ENCODE measurements at regions not wholly inside any gene's neighbourhood (a gene's known extent, or its start where the extent isn't known, plus 50 kb on each side); places are given as distances from the start of the nearest gene placed in this dataset.

DNA sequence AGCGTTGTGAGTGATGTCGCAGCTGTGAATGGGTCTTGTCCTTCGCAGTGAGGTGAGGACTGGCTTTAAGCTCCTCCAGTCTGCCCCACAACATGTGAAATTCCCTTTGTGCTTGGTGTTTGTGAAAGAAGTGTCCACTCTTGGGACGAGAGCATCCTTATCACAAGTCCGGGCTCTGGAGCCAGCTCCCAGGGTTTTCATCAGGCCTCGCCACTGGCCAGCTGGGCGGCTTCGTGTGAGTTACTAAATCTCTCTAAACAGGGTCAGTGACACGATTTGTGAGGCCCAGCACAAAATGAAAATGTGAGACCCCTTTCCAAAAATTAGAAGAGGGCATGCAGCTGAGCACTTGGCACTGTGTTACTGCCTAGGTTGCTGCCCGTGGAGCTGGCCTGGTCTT lies 115.9 kb downstream of the VAPA start:
- no peak overlapping the region for H3K4me3 ChIP-seq (ENCODE audit: low read depth, low read length)

DNA sequence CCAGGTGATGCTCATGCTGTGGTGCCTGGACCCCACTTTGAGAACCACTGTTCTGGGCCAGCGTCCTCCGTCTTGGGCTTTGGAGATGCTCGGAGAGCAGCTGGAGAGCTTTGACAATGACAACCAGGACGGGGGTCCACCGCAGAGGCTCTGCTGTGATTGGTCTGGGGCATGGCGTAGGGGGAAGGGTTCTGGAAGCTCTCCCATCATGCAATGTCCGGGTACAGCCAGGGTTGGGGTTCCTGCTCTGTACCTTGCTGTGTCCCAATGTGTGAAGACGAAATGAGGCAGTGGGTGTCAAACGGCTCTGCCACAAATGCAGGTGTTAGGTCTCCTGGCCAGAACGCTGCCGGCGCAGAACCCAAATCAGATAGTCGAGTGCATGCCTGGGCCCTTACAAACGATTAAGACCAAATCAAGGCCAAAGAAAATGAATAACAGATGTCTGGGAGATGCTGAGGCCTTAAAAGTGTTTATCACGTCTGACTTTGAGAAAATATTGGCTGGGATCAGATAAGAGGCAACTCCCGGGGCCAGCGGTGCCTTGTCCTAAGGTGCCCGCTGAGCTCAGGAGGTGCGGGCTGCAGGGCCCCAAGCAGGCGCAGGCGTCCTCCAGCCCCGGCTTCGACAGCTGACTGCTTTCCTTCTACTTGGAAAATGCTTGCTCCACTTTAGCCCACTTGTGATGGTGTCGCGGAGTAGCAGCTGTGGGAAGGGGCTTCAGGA lies 117.2 kb downstream of the VAPA start:
- Histone ChIP-seq H3K36me3 (ENCODE audit: control insufficient read depth in 2 of 2, insufficient read depth in 1 of 2, low read length in 2 of 2) (no peaks in the 10 kb centered on the region), H3K9me3 (ENCODE audit: control insufficient read depth, insufficient read depth, low read depth, low read length) (no peaks in the 10 kb centered on the region), H3K4me3 (ENCODE audit: low read depth, low read length) (no peak overlapping the region), H3K27ac (ENCODE audit: extremely low read depth, low read depth, low read length) (no peak overlapping the region), H3K4me1 (ENCODE audit: control insufficient read depth, insufficient read depth, low read length) (peaks cover 8% of the 10 kb centered on the region; the same call in 1 of the 2 replicates)
- POLR2A ChIA-PET, result no interaction called here
- CTCF ChIA-PET, result interaction anchor here (1.0 kb wide), 1 partner anchor 18 kb away, joined by 3 read pairs; no protein-coding TSS in a partner anchor
- TF ChIP-seq ZNF112 (tag by site-specific recombination; IDR thresholded peaks at IDR 0.05) (no peak), IKZF3 (tag by site-specific recombination; IDR thresholded peaks at IDR 0.05) (no peak), ZNF174 (tag by site-specific recombination; IDR thresholded peaks at IDR 0.05) (no peak), ZNF560 (tag by site-specific recombination; IDR thresholded peaks at IDR 0.05; ENCODE audit: borderline replicate concordance) (no peak), ZNF394 (tag by site-specific recombination; IDR thresholded peaks at IDR 0.05; ENCODE audit: borderline replicate concordance) (no peak), ZNF660 (tag by site-specific recombination; IDR thresholded peaks at IDR 0.05) (no peak), ZBTB1 (tag by site-specific recombination; IDR thresholded peaks at IDR 0.05) (no peak)
- TF ChIP-seq, protein P1, sequence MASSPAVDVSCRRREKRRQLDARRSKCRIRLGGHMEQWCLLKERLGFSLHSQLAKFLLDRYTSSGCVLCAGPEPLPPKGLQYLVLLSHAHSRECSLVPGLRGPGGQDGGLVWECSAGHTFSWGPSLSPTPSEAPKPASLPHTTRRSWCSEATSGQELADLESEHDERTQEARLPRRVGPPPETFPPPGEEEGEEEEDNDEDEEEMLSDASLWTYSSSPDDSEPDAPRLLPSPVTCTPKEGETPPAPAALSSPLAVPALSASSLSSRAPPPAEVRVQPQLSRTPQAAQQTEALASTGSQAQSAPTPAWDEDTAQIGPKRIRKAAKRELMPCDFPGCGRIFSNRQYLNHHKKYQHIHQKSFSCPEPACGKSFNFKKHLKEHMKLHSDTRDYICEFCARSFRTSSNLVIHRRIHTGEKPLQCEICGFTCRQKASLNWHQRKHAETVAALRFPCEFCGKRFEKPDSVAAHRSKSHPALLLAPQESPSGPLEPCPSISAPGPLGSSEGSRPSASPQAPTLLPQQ (tag by site-specific recombination; IDR thresholded peaks at IDR 0.05), result no peak
- TF ChIP-seq, protein P2, sequence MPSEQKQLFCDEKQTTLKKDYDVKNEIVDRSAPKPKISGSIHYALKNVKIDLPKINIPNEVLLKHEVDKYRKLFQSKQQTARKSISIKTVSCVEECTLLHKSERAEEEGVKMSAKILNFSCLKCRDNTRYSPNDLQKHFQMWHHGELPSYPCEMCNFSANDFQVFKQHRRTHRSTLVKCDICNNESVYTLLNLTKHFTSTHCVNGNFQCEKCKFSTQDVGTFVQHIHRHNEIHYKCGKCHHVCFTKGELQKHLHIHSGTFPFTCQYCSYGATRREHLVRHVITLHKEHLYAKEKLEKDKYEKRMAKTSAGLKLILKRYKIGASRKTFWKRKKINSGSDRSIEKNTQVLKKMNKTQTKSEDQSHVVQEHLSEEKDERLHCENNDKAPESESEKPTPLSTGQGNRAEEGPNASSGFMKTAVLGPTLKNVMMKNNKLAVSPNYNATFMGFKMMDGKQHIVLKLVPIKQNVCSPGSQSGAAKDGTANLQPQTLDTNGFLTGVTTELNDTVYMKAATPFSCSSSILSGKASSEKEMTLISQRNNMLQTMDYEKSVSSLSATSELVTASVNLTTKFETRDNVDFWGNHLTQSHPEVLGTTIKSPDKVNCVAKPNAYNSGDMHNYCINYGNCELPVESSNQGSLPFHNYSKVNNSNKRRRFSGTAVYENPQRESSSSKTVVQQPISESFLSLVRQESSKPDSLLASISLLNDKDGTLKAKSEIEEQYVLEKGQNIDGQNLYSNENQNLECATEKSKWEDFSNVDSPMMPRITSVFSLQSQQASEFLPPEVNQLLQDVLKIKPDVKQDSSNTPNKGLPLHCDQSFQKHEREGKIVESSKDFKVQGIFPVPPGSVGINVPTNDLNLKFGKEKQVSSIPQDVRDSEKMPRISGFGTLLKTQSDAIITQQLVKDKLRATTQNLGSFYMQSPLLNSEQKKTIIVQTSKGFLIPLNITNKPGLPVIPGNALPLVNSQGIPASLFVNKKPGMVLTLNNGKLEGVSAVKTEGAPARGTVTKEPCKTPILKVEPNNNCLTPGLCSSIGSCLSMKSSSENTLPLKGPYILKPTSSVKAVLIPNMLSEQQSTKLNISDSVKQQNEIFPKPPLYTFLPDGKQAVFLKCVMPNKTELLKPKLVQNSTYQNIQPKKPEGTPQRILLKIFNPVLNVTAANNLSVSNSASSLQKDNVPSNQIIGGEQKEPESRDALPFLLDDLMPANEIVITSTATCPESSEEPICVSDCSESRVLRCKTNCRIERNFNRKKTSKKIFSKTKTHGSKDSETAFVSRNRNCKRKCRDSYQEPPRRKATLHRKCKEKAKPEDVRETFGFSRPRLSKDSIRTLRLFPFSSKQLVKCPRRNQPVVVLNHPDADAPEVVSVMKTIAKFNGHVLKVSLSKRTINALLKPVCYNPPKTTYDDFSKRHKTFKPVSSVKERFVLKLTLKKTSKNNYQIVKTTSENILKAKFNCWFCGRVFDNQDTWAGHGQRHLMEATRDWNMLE (tag by site-specific recombination; conservative IDR thresholded peaks at IDR 0.05; ENCODE audit: low read depth), result no peak
- TF ChIP-seq, protein P3, sequence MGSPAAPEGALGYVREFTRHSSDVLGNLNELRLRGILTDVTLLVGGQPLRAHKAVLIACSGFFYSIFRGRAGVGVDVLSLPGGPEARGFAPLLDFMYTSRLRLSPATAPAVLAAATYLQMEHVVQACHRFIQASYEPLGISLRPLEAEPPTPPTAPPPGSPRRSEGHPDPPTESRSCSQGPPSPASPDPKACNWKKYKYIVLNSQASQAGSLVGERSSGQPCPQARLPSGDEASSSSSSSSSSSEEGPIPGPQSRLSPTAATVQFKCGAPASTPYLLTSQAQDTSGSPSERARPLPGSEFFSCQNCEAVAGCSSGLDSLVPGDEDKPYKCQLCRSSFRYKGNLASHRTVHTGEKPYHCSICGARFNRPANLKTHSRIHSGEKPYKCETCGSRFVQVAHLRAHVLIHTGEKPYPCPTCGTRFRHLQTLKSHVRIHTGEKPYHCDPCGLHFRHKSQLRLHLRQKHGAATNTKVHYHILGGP (tag by site-specific recombination; IDR thresholded peaks at IDR 0.05), result no peak

More for the DNA sequence above, 115.9 kb downstream of the VAPA start:
- ChIA-PET POLR2A (no interaction called here), CTCF (interaction anchor here (0.6 to 1.0 kb wide), 2 partner anchors 17 to 97 kb away, joined by 3 read pairs; no protein-coding TSS in a partner anchor)
- Histone ChIP-seq H3K4me1 (ENCODE audit: control insufficient read depth, insufficient read depth, low read length) (peaks cover 2% of the 10 kb centered on the region; the same call in 1 of the 2 replicates), H3K36me3 (ENCODE audit: control insufficient read depth in 2 of 2, insufficient read depth in 1 of 2, low read length in 2 of 2) (no peaks in the 10 kb centered on the region), H3K9me3 (ENCODE audit: control insufficient read depth, insufficient read depth, low read depth, low read length) (no peaks in the 10 kb centered on the region), H3K27ac (ENCODE audit: extremely low read depth, low read depth, low read length) (no peak overlapping the region)
- TF ChIP-seq ZNF561 (tag by site-specific recombination; IDR thresholded peaks at IDR 0.05; ENCODE audit: borderline replicate concordance) (no peak), ZNF530 (tag by site-specific recombination; IDR thresholded peaks at IDR 0.05; ENCODE audit: low read depth) (no peak), GLIS2 (tag by site-specific recombination; IDR thresholded peaks at IDR 0.05) (no peak), ZSCAN23 (tag by site-specific recombination; IDR thresholded peaks at IDR 0.05) (no peak), MYNN (tag by site-specific recombination; IDR thresholded peaks at IDR 0.05; ENCODE audit: borderline replicate concordance) (no peak), ZNF791 (tag by site-specific recombination; IDR thresholded peaks at IDR 0.05) (no peak), ZFP69B (tag by site-specific recombination; IDR thresholded peaks at IDR 0.05) (no peak), SP2 (tag by site-specific recombination; IDR thresholded peaks at IDR 0.05) (no peak), ZNF214 (tag by site-specific recombination; IDR thresholded peaks at IDR 0.05; ENCODE audit: borderline replicate concordance) (no peak), TRIM28 (IDR thresholded peaks at IDR 0.05; ENCODE audit: borderline replicate concordance, low read length) (no peak), MZF1 (tag by site-specific recombination; IDR thresholded peaks at IDR 0.05; ENCODE audit: borderline replicate concordance) (no peak), ZNF169 (tag by site-specific recombination; IDR thresholded peaks at IDR 0.05) (no peak), ZNF266 (tag by site-specific recombination; IDR thresholded peaks at IDR 0.05; ENCODE audit: low read depth) (no peak)
- TF ChIP-seq, protein P4, sequence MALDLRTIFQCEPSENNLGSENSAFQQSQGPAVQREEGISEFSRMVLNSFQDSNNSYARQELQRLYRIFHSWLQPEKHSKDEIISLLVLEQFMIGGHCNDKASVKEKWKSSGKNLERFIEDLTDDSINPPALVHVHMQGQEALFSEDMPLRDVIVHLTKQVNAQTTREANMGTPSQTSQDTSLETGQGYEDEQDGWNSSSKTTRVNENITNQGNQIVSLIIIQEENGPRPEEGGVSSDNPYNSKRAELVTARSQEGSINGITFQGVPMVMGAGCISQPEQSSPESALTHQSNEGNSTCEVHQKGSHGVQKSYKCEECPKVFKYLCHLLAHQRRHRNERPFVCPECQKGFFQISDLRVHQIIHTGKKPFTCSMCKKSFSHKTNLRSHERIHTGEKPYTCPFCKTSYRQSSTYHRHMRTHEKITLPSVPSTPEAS (tag by site-specific recombination; IDR thresholded peaks at IDR 0.05), result no peak
- TF ChIP-seq, protein P5, sequence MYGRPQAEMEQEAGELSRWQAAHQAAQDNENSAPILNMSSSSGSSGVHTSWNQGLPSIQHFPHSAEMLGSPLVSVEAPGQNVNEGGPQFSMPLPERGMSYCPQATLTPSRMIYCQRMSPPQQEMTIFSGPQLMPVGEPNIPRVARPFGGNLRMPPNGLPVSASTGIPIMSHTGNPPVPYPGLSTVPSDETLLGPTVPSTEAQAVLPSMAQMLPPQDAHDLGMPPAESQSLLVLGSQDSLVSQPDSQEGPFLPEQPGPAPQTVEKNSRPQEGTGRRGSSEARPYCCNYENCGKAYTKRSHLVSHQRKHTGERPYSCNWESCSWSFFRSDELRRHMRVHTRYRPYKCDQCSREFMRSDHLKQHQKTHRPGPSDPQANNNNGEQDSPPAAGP (tag by site-specific recombination; IDR thresholded peaks at IDR 0.05), result no peak
- TF ChIP-seq, protein P6, sequence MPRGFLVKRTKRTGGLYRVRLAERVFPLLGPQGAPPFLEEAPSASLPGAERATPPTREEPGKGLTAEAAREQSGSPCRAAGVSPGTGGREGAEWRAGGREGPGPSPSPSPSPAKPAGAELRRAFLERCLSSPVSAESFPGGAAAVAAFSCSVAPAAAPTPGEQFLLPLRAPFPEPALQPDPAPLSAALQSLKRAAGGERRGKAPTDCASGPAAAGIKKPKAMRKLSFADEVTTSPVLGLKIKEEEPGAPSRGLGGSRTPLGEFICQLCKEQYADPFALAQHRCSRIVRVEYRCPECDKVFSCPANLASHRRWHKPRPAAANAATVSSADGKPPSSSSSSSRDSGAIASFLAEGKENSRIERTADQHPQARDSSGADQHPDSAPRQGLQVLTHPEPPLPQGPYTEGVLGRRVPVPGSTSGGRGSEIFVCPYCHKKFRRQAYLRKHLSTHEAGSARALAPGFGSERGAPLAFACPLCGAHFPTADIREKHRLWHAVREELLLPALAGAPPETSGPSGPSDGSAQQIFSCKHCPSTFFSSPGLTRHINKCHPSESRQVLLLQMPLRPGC (tag by site-specific recombination; IDR thresholded peaks at IDR 0.05), result no peak
- TF ChIP-seq, protein P7, sequence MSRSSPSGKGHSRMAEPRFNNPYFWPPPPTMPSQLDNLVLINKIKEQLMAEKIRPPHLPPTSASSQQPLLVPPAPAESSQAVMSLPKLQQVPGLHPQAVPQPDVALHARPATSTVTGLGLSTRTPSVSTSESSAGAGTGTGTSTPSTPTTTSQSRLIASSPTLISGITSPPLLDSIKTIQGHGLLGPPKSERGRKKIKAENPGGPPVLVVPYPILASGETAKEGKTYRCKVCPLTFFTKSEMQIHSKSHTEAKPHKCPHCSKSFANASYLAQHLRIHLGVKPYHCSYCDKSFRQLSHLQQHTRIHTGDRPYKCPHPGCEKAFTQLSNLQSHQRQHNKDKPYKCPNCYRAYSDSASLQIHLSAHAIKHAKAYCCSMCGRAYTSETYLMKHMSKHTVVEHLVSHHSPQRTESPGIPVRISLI (tag by site-specific recombination; IDR thresholded peaks at IDR 0.05), result no peak
